Choroid plexus epithelial cell (primary cell): ENCODE measurements at regions not wholly inside any gene's neighbourhood (a gene's known extent, or its start where the extent isn't known, plus 50 kb on each side); places are given as distances from the start of the nearest gene placed in this dataset.

Experiments used
- DNase-seq: peaks from one replicate; pipeline ENCODE4 v3.0.0-alpha.2; 2010; ENCODE audit warnings: low read depth
- H3K4me3 ChIP-seq: 2 replicates; pipeline ENCODE4 v1.5.1; 2011; ENCODE audit warnings: low read depth, mild to moderate bottlenecking, control low read depth, low read length, moderate library complexity
- TF ChIP-seq, protein P1 (sequence below): conservative IDR thresholded peaks from 2 replicates; pipeline ENCODE4 v1.5.1; 2011; ENCODE audit warnings: low read depth, mild to moderate bottlenecking, control low read depth, inconsistent platforms, low read length, moderate library complexity

DNA sequence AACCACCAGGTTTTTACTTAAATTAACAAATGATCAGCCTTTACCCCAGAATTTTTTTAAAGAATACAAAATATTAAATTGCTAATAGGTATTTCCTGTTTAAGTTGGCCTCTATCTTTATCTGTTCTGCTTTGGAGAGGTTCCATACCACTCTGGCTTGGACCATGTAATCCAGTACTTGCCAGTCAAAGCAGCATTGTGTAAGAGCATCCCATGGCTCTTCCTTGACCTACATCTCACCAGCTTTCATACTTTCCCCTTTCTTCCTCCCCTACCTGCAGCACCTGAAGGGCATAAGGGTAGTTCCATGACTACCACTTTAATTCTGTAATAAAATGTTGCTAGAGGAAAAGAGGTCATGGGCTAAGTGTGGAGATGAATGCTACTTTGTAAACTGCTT lies 140.8 kb upstream of the MTAP start:
- peak; percentile 72 for DNase-seq
- no peak overlapping the region for H3K4me3 ChIP-seq
- TF ChIP-seq, protein P1, sequence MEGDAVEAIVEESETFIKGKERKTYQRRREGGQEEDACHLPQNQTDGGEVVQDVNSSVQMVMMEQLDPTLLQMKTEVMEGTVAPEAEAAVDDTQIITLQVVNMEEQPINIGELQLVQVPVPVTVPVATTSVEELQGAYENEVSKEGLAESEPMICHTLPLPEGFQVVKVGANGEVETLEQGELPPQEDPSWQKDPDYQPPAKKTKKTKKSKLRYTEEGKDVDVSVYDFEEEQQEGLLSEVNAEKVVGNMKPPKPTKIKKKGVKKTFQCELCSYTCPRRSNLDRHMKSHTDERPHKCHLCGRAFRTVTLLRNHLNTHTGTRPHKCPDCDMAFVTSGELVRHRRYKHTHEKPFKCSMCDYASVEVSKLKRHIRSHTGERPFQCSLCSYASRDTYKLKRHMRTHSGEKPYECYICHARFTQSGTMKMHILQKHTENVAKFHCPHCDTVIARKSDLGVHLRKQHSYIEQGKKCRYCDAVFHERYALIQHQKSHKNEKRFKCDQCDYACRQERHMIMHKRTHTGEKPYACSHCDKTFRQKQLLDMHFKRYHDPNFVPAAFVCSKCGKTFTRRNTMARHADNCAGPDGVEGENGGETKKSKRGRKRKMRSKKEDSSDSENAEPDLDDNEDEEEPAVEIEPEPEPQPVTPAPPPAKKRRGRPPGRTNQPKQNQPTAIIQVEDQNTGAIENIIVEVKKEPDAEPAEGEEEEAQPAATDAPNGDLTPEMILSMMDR: no peak

DNA sequence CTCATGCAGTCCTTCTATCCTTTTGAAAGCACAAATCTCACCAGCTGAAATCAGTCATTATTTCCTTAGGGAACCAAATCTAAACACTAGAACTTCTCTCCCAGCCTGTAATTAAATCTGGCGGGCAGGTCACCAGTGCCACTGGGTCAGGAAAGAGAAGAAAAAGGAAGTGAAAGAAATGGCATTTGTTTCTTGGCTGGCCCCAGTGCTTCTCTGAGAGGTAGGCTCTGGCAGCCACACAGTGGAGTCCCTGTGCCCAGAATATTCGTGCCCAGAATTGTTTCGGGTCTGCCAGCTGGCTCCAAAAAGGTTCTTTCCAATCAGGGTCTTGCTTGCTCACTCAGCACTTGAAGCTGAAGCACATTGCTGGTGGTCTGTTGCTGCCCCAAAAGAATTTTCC lies 133.9 kb upstream of the MTAP start:
- no peak for DNase-seq
- H3K4me3 ChIP-seq: no peak overlapping the region

DNA sequence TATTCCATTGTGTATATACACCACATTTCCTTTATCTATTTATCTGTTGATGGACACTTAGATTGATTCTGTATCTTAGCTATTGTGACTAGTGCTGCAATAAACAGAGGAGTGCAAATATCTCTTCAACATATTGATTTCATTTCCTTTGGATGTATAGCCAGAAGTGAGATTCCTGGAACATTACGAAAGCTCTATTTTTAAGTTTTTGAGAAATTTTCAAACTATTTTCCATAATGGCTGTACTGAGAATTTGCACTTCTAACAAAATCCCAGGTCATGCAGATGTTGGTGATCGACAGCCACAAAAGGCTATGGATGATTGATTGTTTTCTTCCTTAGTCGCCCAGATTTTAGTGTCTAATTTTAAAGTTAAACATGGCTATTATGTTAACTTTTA lies 132.7 kb upstream of the MTAP start:
- no peak for DNase-seq
- no peak overlapping the region for H3K4me3 ChIP-seq
- TF ChIP-seq, protein P1: no peak

More for the DNA sequence above, 133.9 kb upstream of the MTAP start:
- TF ChIP-seq, protein P1: no peak

DNA sequence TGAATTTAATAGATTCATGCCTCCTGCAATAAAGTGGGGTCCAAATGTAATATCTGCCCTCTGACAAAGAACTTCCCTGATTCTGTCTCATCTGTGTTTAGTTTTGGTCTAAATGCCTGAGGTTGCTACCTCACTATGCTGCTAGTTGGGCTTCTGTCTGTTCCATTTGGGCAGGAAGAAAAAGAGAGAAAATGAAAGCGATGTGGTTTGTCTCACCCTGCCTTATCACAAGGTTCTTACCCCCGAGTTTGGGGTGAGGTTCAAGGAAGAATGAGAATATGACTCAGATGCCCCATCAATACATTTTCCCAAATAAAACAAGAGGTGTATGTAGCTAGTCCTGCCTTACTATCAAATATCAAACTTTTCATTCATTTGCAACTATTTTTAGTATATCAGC lies 132.1 kb upstream of the MTAP start:
- H3K4me3 ChIP-seq: no peak overlapping the region
- TF ChIP-seq, protein P1: no peak
- DNase-seq: no peak

DNA sequence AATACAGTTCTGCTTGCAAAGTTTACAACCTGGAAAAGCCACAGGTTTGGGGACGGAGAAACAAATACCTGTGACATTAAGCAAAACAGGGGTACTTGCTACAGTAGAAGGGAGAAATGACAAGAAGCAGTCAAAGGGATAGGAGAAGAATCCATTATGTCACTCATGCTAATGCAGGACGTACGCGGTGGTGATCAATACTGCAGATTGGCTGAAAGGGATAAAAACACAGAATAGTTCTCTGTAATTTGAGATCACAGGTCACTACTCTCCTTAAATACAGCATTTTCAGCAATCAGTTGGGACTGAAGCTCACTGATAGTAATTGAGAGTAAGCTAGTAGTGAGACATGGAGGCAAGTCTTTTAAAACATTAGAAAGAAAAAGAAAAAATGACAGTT lies 130.3 kb upstream of the MTAP start:
- no peak for DNase-seq
- no peak overlapping the region for H3K4me3 ChIP-seq
- TF ChIP-seq, protein P1: no peak

DNA sequence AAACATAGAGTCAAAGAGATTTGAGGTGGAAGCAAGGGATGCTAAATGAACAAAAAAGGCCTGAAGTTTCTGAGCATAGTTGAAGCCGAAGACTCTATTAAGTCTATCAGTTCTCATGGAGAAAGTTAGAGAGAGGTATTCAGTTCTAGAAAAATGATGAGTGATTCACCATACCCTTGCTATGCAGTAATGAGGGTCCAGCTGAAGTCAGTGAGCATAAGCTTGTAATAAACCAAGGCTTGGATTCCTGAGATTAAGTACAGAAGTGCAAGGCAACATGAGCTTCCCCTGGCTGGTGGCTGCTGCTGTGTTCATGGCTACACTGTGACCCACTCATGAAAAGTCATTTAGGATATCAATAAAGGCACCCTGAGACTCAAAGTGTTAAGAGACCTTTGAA lies 129.7 kb upstream of the MTAP start:
- DNase-seq: no peak
- no peak overlapping the region for H3K4me3 ChIP-seq
- TF ChIP-seq, protein P1: no peak

DNA sequence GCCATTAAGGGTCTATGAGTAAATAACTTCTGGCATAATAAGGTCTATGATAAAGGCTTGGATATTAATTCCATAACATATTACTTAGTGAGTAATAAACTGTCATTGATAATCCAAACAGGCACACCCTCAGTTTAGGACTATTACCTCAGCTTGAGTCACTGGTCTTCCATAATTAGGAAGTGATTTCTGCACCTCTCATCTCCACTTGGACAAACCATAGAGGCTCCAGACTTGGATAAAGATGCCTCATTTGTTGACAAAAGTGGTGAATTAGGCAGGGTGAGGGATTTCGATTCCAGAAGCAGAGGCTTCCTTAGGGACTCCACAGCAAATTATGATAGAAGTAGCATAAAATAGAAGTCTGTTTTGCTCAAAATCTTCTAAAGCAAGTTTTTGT lies 127.5 kb upstream of the MTAP start:
- TF ChIP-seq, protein P1: no peak
- no peak overlapping the region for H3K4me3 ChIP-seq
- DNase-seq: no peak
